Stimulated activated CD4-positive, alpha-beta T cell treated with anti-CD3 and anti-CD28 coated beads, Interleukin-12 subunit alpha, Interleukin-12 subunit beta, amount 100 ng/mL, for 24 hours (primary cell): ENCODE measurements at regions not wholly inside any gene's neighbourhood (a gene's known extent, or its start where the extent isn't known, plus 50 kb on each side); places are given as distances from the start of the nearest gene placed in this dataset.

Experiments used
- DNase-seq, 2 experiments: peaks; one replicate each; pipeline ENCODE4 v3.0.0-alpha.2; 2020; ENCODE audit warnings: low read depth in 2 of 2

- DNase-seq = no peak
Observed at GRCh38 chr2:120477198-120477597, 131.3 kb downstream of the INHBB start.

- DNase-seq = no peak
Observed at GRCh38 chr2:120477831-120478481, 132.0 kb downstream of the INHBB start.

GRCh38 chr2:120480346-120480902, 134.5 kb downstream of the INHBB start:
- DNase-seq = no peak

GRCh38 chr2:120480903-120481445, 135.0 kb downstream of the INHBB start:
- no peak for DNase-seq

GRCh38 chr2:120481446-120482194, 135.7 kb downstream of the INHBB start:
- no peak for DNase-seq

GRCh38 chr2:120482334-120482733, 136.4 kb downstream of the INHBB start:
- no peak for DNase-seq

- DNase-seq = no peak
Observed at GRCh38 chr2:120483355-120483754, 137.4 kb downstream of the INHBB start.

- DNase-seq = no peak
Observed at GRCh38 chr2:120485096-120485495, 139.2 kb downstream of the INHBB start.

GRCh38 chr2:120486441-120486840, 140.5 kb downstream of the INHBB start:
- DNase-seq = no peak

- DNase-seq = no peak
Observed at GRCh38 chr2:120486946-120487345, 141.0 kb downstream of the INHBB start.

GRCh38 chr2:120488531-120488930, 142.6 kb downstream of the INHBB start:
- DNase-seq = no peak

GRCh38 chr2:120489023-120489422, 143.1 kb downstream of the INHBB start:
- DNase-seq = no peak

- no peak for DNase-seq
Observed at GRCh38 chr2:120490091-120490798, 144.3 kb downstream of the INHBB start.

- no peak for DNase-seq
Observed at GRCh38 chr2:120491111-120491625, 145.2 kb downstream of the INHBB start.

- no peak for DNase-seq
Observed at GRCh38 chr2:120493231-120493630, 147.3 kb downstream of the INHBB start.

- no peak for DNase-seq
Observed at GRCh38 chr2:120494446-120494845, 148.5 kb downstream of the INHBB start.

- DNase-seq = no peak
Observed at GRCh38 chr2:120495586-120495985, 149.7 kb downstream of the INHBB start.

GRCh38 chr2:120496235-120496634, 150.3 kb downstream of the INHBB start:
- DNase-seq = no peak

- no peak for DNase-seq
Observed at GRCh38 chr2:120496759-120497158, 150.8 kb downstream of the INHBB start.

- DNase-seq = no peak
Observed at GRCh38 chr2:120497261-120497977, 151.5 kb downstream of the INHBB start.

- DNase-seq = no peak
Observed at GRCh38 chr2:120498121-120498520, 152.2 kb downstream of the INHBB start.
